ENCODE measurements at regions not wholly inside any gene's neighbourhood (a gene's known extent, or its start where the extent isn't known, plus 50 kb on each side); places are given as distances from the start of the nearest gene placed in this dataset.

- TF ChIP-seq ZBTB17 (tag by site-specific recombination; IDR thresholded peaks at IDR 0.05) (peak; percentile 98), ZNF366 (tag by site-specific recombination; conservative IDR thresholded peaks at IDR 0.05) (peak; percentile 96), ZNF148 (tag by site-specific recombination; IDR thresholded peaks at IDR 0.05; ENCODE audit: borderline replicate concordance) (0 out of 2 replicates have a peak, but pooled peaks have one; percentile 28)
- TF ChIP-seq, protein P1, sequence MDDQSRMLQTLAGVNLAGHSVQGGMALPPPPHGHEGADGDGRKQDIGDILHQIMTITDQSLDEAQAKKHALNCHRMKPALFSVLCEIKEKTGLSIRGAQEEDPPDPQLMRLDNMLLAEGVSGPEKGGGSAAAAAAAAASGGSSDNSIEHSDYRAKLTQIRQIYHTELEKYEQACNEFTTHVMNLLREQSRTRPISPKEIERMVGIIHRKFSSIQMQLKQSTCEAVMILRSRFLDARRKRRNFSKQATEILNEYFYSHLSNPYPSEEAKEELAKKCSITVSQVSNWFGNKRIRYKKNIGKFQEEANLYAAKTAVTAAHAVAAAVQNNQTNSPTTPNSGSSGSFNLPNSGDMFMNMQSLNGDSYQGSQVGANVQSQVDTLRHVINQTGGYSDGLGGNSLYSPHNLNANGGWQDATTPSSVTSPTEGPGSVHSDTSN (CRISPR knock-in tag; IDR thresholded peaks at IDR 0.05): no peak
- no peaks in the 10 kb centered on the region for H3K36me3 ChIP-seq (ENCODE audit: control insufficient read depth in 2 of 2, insufficient read depth in 1 of 2, low read length in 2 of 2)
- CTCF ChIA-PET: no interaction called here
- no peaks in the 10 kb centered on the region for H3K4me1 ChIP-seq (ENCODE audit: control insufficient read depth, insufficient read depth, low read length)
- POLR2A ChIA-PET: no interaction called here
- no peak overlapping the region for H3K27ac ChIP-seq (ENCODE audit: extremely low read depth, low read depth, low read length)
- H3K9me3 ChIP-seq (ENCODE audit: control insufficient read depth, insufficient read depth, low read depth, low read length): no peaks in the 10 kb centered on the region
- no peak overlapping the region for H3K4me3 ChIP-seq (ENCODE audit: low read depth, low read length)
Measured at GRCh38 chr22:49259839-49260615, 567.6 kb downstream of the BRD1 start.

- ChIA-PET CTCF (interaction anchor here (0.8 kb wide), 1 partner anchor 212 kb away, joined by 4 read pairs; no protein-coding TSS in a partner anchor), POLR2A (no interaction called here)
- Histone ChIP-seq H3K4me1 (ENCODE audit: control insufficient read depth, insufficient read depth, low read length) (no peaks in the 10 kb centered on the region), H3K4me3 (ENCODE audit: low read depth, low read length) (no peak overlapping the region), H3K27ac (ENCODE audit: extremely low read depth, low read depth, low read length) (no peak overlapping the region), H3K36me3 (ENCODE audit: control insufficient read depth in 2 of 2, insufficient read depth in 1 of 2, low read length in 2 of 2) (no peaks in the 10 kb centered on the region), H3K9me3 (ENCODE audit: control insufficient read depth, insufficient read depth, low read depth, low read length) (no peaks in the 10 kb centered on the region)
- no peak for TF ChIP-seq ZNF501 (tag by site-specific recombination; IDR thresholded peaks at IDR 0.05)
- no peak for TF ChIP-seq ZBTB48 (tag by site-specific recombination; IDR thresholded peaks at IDR 0.05)
- no peak for TF ChIP-seq BCL6B (tag by site-specific recombination; IDR thresholded peaks at IDR 0.05)
- no peak for TF ChIP-seq ZNF701 (tag by site-specific recombination; IDR thresholded peaks at IDR 0.05)
- TF ChIP-seq ZNF660 (tag by site-specific recombination; IDR thresholded peaks at IDR 0.05): no peak
- no peak for TF ChIP-seq ZNF37A (tag by site-specific recombination; IDR thresholded peaks at IDR 0.05)
- no peak for TF ChIP-seq ZNF292 (tag by site-specific recombination; IDR thresholded peaks at IDR 0.05; ENCODE audit: borderline replicate concordance, low read depth)
- TF ChIP-seq PATZ1 (tag by site-specific recombination; IDR thresholded peaks at IDR 0.05): no peak
- no peak for TF ChIP-seq OSR2 (tag by site-specific recombination; IDR thresholded peaks at IDR 0.05)
- TF ChIP-seq ZBTB1 (tag by site-specific recombination; IDR thresholded peaks at IDR 0.05): no peak
Measured at GRCh38 chr22:49258107-49259010, 569.3 kb downstream of the BRD1 start.
